ENCODE measurements at regions not wholly inside any gene's neighbourhood (a gene's known extent, or its start where the extent isn't known, plus 50 kb on each side); places are given as distances from the start of the nearest gene placed in this dataset.

- no peak for TF ChIP-seq CTCF (IDR thresholded peaks at IDR 0.05)
These were observed 77.9 kb upstream of the POU2AF2 start for GRCh38 chr11:111167666-111168065.

GRCh38 chr11:111166598-111166997 is 78.9 kb upstream of the POU2AF2 start:
- no peak for TF ChIP-seq CTCF (IDR thresholded peaks at IDR 0.05)

GRCh38 chr11:111162305-111162704 is 83.2 kb upstream of the POU2AF2 start:
- no peak for TF ChIP-seq CTCF (IDR thresholded peaks at IDR 0.05)

- TF ChIP-seq CTCF (IDR thresholded peaks at IDR 0.05), result no peak
These were observed 88.0 kb upstream of the POU2AF2 start for GRCh38 chr11:111157571-111157970.

- TF ChIP-seq CTCF (IDR thresholded peaks at IDR 0.05), result no peak
These were observed 90.5 kb upstream of the POU2AF2 start for GRCh38 chr11:111155021-111155420.

- no peak for TF ChIP-seq CTCF (IDR thresholded peaks at IDR 0.05)
These were observed 92.3 kb upstream of the POU2AF2 start for GRCh38 chr11:111153194-111153593.

- no peak for TF ChIP-seq CTCF (IDR thresholded peaks at IDR 0.05)
These were observed 96.6 kb upstream of the POU2AF2 start for GRCh38 chr11:111148953-111149352.

GRCh38 chr11:111148121-111148520 is 97.4 kb upstream of the POU2AF2 start:
- TF ChIP-seq CTCF (IDR thresholded peaks at IDR 0.05), result no peak

All from LNCAP (cell line).